GM18508 (cell line): ENCODE measurements at regions not wholly inside any gene's neighbourhood (a gene's known extent, or its start where the extent isn't known, plus 50 kb on each side); places are given as distances from the start of the nearest gene placed in this dataset.
A peak's percentile ranks its signal among the peaks of the same experiment; 100 is the strongest.

Experiments
- ATAC-seq: cut with Tn5 transposase; IDR thresholded peaks from one replicate; pipeline ENCODE4 v1.9.1; 2021; ENCODE audit warnings: moderate number of reproducible peaks; ENCODE audit not compliant: insufficient read depth, unreplicated experiment

GRCh38 chr5:146254223-146254622, 50.8 kb downstream of the RBM27 start:
- ATAC-seq, result no peak

GRCh38 chr5:146273109-146273508, 65.5 kb upstream of the POU4F3 start:
- ATAC-seq, result peak; percentile 75

GRCh38 chr5:146283344-146283761, 55.3 kb upstream of the POU4F3 start:
- ATAC-seq, result no peak

GRCh38 chr5:146284016-146284415, 54.6 kb upstream of the POU4F3 start:
- ATAC-seq, result no peak
